ENCODE measurements at regions not wholly inside any gene's neighbourhood (a gene's known extent, or its start where the extent isn't known, plus 50 kb on each side); places are given as distances from the start of the nearest gene placed in this dataset.

GRCh38 chr14:104271391-104271790, 133.0 kb downstream of the KIF26A start:
- DNase-seq (ENCODE audit: low read depth in 1 of 2, low spot score in 1 of 2): no peak

- DNase-seq (ENCODE audit: low read depth in 1 of 2, low spot score in 1 of 2): no peak
Measured at GRCh38 chr14:104274806-104275205, 136.4 kb downstream of the KIF26A start.

- DNase-seq (ENCODE audit: low read depth in 1 of 2, low spot score in 1 of 2): no peak
Measured at GRCh38 chr14:104277416-104278213, 139.2 kb downstream of the KIF26A start.

GRCh38 chr14:104278214-104278534, 139.8 kb downstream of the KIF26A start:
- DNase-seq (ENCODE audit: low read depth in 1 of 2, low spot score in 1 of 2): no peak

GRCh38 chr14:104280085-104280901, 141.9 kb downstream of the KIF26A start:
- DNase-seq (ENCODE audit: low read depth in 1 of 2, low spot score in 1 of 2): no peak

GRCh38 chr14:104280902-104281767, 142.7 kb downstream of the KIF26A start:
- no peak for DNase-seq (ENCODE audit: low read depth in 1 of 2, low spot score in 1 of 2)

GRCh38 chr14:104281768-104282301, 143.4 kb downstream of the KIF26A start:
- no peak for DNase-seq (ENCODE audit: low read depth in 1 of 2, low spot score in 1 of 2)

GRCh38 chr14:104282332-104283196, 144.2 kb downstream of the KIF26A start:
- DNase-seq (ENCODE audit: low read depth in 1 of 2, low spot score in 1 of 2): no peak

- no peak for DNase-seq (ENCODE audit: low read depth in 1 of 2, low spot score in 1 of 2)
Measured at GRCh38 chr14:104283197-104284106, 145.1 kb downstream of the KIF26A start.

- DNase-seq (ENCODE audit: low read depth in 1 of 2, low spot score in 1 of 2): no peak
Measured at GRCh38 chr14:104284107-104284592, 145.8 kb downstream of the KIF26A start.

- no peak for DNase-seq (ENCODE audit: low read depth in 1 of 2, low spot score in 1 of 2)
Measured at GRCh38 chr14:104284636-104285507, 146.5 kb downstream of the KIF26A start.

GRCh38 chr14:104285508-104285840, 147.1 kb downstream of the KIF26A start:
- DNase-seq (ENCODE audit: low read depth in 1 of 2, low spot score in 1 of 2): no peak

GRCh38 chr14:104286086-104286485, 147.7 kb downstream of the KIF26A start:
- DNase-seq (ENCODE audit: low read depth in 1 of 2, low spot score in 1 of 2): no peak

GRCh38 chr14:104286496-104286895, 148.1 kb downstream of the KIF26A start:
- no peak for DNase-seq (ENCODE audit: low read depth in 1 of 2, low spot score in 1 of 2)

- DNase-seq (ENCODE audit: low read depth in 1 of 2, low spot score in 1 of 2): no peak
Measured at GRCh38 chr14:104287301-104288009, 149.1 kb downstream of the KIF26A start.

- no peak for DNase-seq (ENCODE audit: low read depth in 1 of 2, low spot score in 1 of 2)
Measured at GRCh38 chr14:104288272-104288671, 149.9 kb downstream of the KIF26A start.

GRCh38 chr14:104289507-104289906, 151.1 kb downstream of the KIF26A start:
- no peak for DNase-seq (ENCODE audit: low read depth in 1 of 2, low spot score in 1 of 2)
